IMR-90 (cell line): ENCODE measurements at regions not wholly inside any gene's neighbourhood (a gene's known extent, or its start where the extent isn't known, plus 50 kb on each side); places are given as distances from the start of the nearest gene placed in this dataset.

ENCODE experiments used
- CEBPB ChIP-seq: IDR thresholded peaks from 2 replicates; pipeline ENCODE4 v1.6.1; 2012; ENCODE audit warnings: low read depth, low read length, improper control_type of control experiment
- CHD1 ChIP-seq: IDR thresholded peaks from 2 replicates; pipeline ENCODE4 v1.6.1; 2012; ENCODE audit warnings: low read depth, low read length, improper control_type of control experiment
- MAFK ChIP-seq: IDR thresholded peaks from 2 replicates; pipeline ENCODE4 v1.6.1; 2012; ENCODE audit warnings: low read depth, low read length, improper control_type of control experiment
- MAZ ChIP-seq: IDR thresholded peaks from 2 replicates; pipeline ENCODE4 v1.6.1; 2012; ENCODE audit warnings: low read depth, mild to moderate bottlenecking, low read length, improper control_type of control experiment, moderate library complexity, borderline replicate concordance
- MXI1 ChIP-seq: IDR thresholded peaks from 2 replicates; pipeline ENCODE4 v1.6.1; 2012; ENCODE audit warnings: low read depth, mild to moderate bottlenecking, low read length, moderate library complexity, borderline replicate concordance
- POLR2A ChIP-seq: IDR thresholded peaks from 2 replicates; pipeline ENCODE4 v1.6.1; 2012; ENCODE audit warnings: mild to moderate bottlenecking, low read depth, low read length
- RAD21 ChIP-seq: IDR thresholded peaks from 2 replicates; pipeline ENCODE4 v1.6.1; 2012; ENCODE audit warnings: low read length, improper control_type of control experiment
- RFX5 ChIP-seq: IDR thresholded peaks from 2 replicates; pipeline ENCODE4 v1.8.0; 2012; ENCODE audit warnings: low read depth, mild to moderate bottlenecking, low read length, moderate library complexity
- SMC3 ChIP-seq: fragments of 150-350 bp; IDR thresholded peaks from 2 replicates; pipeline ENCODE4 v1.6.1; 2016; ENCODE audit warnings: low read depth, mild to moderate bottlenecking, antibody characterized with exemption, low read length, moderate library complexity
- TF ChIP-seq, protein P1 (sequence below): conservative IDR thresholded peaks from 2 replicates; pipeline ENCODE4 v1.5.1; 2012; ENCODE audit warnings: mild to moderate bottlenecking, low read depth, low read length, improper control_type of control experiment
- TF ChIP-seq, protein P2 (sequence below): fragments of 150-350 bp; IDR thresholded peaks from 2 replicates; pipeline ENCODE4 v1.6.1; 2017; ENCODE audit warnings: mild to moderate bottlenecking, antibody characterized with exemption, low read length, low read depth
- TF ChIP-seq, protein P3 (sequence below): fragments of 150-350 bp; IDR thresholded peaks from 2 replicates; pipeline ENCODE4 v1.6.1; 2016; ENCODE audit warnings: low read depth, mild to moderate bottlenecking, low read length, moderate library complexity, borderline replicate concordance

DNA sequence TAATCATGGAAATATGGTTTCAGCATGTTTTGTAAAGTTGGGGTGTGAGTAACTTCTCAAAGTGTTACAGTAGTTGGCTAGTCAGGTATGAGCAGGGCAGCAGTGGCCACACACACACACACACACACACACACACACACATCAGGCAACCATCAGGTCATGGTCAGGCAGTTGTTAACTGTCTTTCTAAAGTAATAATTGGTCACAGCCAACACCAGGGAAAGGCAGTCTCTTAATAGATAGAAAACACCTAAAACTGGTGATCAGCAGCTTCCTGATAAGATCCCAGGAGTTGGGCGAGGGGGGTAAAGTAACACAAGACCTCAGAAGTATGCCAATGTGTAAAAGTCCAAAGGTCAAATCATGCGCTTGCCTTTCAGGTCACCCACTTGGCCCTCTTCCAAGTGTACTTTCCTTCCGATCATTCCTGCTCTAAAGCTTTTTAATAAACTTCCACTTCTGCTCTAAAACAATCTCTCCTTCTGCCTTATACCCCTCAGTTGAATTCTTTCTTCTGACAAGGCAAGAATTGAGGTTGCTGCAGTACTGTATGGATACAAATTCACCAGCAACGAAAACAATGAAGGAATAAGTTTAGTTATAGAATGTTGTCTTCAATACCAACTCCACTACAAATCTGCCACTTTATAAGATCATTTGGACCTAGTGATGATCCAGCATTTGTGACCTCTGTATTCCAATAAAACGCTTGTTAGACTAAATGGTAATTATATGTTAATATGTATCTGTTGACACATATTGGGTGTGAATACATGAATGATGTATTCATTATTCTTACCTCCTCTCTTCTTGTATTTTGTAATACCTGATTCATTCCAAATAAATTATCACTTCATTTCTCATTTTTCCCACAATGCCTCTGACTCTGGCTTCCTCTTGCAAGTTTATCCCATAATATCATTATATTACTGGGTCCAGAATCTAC, 254.3 kb downstream of the METTL4 start:
- TF ChIP-seq POLR2A (no peak), MAFK (no peak), MAZ (no peak), MXI1 (no peak), RAD21 (no peak), SMC3 (no peak), CHD1 (no peak), CEBPB (no peak), RFX5 (no peak)
- TF ChIP-seq, protein P1, sequence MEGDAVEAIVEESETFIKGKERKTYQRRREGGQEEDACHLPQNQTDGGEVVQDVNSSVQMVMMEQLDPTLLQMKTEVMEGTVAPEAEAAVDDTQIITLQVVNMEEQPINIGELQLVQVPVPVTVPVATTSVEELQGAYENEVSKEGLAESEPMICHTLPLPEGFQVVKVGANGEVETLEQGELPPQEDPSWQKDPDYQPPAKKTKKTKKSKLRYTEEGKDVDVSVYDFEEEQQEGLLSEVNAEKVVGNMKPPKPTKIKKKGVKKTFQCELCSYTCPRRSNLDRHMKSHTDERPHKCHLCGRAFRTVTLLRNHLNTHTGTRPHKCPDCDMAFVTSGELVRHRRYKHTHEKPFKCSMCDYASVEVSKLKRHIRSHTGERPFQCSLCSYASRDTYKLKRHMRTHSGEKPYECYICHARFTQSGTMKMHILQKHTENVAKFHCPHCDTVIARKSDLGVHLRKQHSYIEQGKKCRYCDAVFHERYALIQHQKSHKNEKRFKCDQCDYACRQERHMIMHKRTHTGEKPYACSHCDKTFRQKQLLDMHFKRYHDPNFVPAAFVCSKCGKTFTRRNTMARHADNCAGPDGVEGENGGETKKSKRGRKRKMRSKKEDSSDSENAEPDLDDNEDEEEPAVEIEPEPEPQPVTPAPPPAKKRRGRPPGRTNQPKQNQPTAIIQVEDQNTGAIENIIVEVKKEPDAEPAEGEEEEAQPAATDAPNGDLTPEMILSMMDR = no peak
- TF ChIP-seq, protein P2, sequence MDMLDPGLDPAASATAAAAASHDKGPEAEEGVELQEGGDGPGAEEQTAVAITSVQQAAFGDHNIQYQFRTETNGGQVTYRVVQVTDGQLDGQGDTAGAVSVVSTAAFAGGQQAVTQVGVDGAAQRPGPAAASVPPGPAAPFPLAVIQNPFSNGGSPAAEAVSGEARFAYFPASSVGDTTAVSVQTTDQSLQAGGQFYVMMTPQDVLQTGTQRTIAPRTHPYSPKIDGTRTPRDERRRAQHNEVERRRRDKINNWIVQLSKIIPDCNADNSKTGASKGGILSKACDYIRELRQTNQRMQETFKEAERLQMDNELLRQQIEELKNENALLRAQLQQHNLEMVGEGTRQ = no peak
- TF ChIP-seq, protein P3, sequence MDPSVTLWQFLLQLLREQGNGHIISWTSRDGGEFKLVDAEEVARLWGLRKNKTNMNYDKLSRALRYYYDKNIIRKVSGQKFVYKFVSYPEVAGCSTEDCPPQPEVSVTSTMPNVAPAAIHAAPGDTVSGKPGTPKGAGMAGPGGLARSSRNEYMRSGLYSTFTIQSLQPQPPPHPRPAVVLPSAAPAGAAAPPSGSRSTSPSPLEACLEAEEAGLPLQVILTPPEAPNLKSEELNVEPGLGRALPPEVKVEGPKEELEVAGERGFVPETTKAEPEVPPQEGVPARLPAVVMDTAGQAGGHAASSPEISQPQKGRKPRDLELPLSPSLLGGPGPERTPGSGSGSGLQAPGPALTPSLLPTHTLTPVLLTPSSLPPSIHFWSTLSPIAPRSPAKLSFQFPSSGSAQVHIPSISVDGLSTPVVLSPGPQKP = no peak
